NCI-H1105 treated with DMSO at 0.1 percent for 48 hours (cell line): ENCODE measurements at regions not wholly inside any gene's neighbourhood (a gene's known extent, or its start where the extent isn't known, plus 50 kb on each side); places are given as distances from the start of the nearest gene placed in this dataset.
"Not testable (repeated sequence)": the region's sequence is repeated elsewhere in the genome, so short reads cannot be mapped to it uniquely, and the experiment has no call there.

ENCODE experiments used
- DNase-seq: peaks from one replicate; lab custom pipeline; 2025; lab: John Stamatoyannopoulos, UW

DNA sequence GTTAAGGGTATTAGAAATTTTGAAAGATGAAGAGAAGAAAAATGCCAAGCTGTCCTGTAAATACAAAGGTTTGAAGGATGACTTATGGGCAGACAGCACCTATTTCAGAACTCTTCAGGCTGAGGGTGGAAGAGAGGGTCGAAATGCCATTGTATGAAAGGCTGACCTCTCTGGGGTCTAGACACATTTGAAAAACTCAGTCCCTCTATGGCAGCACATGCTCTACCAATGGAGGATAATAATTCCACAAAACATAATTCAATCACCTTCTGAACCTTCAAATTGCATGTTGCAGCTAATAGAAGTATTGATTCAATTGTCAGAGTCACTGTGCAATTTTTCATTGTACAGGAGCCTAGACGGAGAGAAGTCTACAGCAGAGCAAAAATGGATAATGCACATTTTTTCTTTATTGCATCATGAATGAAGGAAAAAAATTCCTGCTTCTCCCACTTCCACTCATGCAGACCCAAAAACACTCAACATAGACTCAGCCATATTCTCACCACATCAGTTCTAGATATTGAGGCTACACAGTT lies 569.1 kb downstream of the TBL1XR1 start:
- no peak for DNase-seq

DNA sequence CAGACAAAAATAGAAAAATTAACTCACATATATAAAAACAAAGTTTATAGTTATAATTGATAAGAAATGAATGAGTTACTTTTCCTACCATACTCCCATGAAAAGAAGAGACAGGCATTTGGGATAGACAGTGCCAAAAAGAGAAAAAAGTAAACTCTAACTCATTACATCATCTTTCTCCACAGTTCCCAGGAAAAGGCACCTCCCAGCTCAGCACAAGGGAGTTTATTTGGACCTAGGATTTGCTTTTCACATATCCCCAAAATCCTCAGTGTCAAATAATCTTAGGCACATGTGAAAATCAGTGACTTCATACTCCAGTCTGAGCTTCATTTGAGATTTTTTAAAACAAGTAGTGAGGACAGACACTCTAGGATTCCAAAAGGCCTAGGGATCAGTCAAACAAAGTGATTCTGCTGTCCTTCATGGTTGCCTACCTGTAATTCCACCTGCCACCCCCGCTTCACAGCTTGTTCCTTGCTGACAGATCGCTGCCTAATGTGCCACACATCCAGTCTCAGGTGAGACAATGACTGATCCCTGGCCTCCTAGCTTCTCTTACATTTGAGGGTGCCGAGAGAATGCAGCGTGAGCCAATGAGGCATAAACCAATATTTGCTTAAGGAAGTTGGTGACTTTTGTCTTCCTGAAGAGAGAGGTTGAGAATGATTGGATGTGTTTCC lies 573.7 kb downstream of the TBL1XR1 start:
- DNase-seq: no peak

DNA sequence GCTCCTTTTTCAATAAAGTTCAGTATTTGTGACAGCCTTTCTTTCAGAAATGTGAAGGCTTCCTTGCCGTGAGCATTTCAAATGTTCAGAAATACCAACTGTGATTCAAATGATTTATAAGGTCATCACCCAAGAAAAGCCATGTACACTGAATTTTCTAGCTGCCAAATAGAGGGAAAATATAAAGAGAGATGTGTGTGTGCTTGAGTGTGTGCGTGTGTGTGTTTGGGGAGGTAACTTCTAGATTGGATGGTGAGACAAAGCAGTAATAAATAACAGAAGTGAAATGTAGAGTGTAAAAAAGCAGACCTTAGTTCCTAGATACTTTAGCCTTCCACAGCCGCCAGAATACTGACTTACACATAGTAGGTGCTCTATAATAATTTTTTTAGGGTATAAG lies 577.4 kb downstream of the TBL1XR1 start:
- DNase-seq: no peak

DNA sequence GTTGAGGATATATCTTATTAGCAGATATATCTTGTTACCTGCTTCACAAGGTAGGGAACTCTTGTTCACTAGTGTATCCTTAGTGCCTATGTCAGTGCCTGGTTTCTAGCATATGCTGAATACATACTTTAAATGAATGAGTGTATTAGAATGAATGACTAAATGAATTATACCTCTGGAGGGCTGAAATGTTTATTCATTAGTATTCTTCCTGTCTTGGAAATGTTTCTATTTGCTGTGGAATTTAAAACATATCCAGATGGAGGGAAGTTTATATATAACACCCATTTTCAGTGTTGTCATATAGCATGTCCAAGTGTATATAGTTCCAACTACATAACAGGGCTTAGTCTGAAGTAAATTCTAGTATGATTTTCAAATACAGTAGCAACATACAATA lies 581.5 kb downstream of the TBL1XR1 start:
- DNase-seq: no peak

DNA sequence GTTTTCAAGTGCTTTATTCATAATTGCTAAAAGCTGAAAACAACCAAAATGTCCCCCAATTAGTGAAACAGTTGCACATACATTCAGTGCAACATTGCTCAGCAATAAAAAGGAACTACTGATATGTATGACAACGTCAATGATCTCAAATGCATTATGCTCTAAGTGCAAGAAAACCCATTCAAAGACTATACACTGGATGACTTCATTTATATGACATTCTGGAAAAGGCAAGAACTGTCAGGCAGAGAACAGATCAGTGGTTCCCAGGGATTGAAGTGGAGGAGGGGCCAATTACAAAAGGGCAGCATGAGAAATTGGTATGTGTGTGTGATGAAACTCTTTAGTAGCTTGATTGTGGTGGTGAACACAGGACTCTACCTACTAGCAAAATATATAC lies 585.6 kb downstream of the TBL1XR1 start:
- no peak for DNase-seq

DNA sequence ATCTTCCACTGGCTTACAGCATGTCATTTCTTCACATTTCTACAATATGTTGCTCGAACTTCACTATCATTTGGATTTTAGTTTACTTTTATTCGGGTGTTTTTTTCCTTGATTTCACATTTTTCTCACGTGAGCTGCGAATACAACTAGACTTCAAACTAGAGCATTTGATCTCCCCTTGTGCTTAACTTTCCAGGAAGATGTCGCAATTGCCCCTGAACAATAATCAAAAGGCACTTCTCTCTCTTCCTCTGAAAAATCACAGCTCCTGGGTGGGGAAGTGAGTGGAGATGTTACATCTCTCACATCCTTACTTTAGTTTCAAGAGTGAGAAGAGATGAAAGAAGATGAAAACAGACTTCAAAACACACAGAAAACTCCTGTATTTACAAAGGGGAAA lies 587.9 kb downstream of the TBL1XR1 start:
- DNase-seq: no peak

DNA sequence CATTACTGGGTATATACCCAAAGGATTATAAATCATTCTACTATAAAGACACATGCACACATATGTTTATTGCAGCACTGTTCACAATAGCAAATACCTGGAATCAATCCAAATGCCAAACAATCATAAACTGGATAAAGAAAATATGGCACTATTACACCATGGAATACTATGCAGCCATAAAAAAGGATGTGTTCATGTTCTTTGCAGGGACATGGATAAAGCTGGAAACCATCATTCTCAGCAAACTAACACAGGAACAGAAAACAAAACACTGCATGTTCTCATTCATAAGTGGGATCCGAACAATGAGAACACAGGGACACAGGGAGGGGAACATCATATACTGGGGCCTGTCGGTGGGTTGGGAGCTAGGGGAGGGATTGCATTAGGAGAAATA lies 591.7 kb downstream of the TBL1XR1 start:
- not testable (repeated sequence) for DNase-seq

DNA sequence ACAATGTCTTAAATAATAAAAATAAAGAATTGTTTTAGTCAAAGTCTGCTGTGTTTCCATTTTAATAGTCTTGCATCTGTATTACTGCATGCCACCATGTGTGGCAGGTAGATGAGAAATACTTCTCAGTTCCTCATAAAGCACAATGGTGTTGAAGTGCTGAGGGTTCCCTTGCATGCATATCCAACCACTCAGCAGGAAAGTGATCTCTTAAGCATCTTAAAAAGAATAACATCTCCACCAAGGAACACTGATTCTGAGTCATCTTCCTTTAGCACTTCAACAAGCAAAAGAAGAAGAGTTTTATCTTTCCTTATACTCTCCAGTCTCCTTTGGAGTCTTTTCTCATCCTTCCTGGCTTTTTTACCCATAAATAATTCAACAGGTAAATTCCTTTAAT lies 602.0 kb downstream of the TBL1XR1 start:
- DNase-seq: no peak

DNA sequence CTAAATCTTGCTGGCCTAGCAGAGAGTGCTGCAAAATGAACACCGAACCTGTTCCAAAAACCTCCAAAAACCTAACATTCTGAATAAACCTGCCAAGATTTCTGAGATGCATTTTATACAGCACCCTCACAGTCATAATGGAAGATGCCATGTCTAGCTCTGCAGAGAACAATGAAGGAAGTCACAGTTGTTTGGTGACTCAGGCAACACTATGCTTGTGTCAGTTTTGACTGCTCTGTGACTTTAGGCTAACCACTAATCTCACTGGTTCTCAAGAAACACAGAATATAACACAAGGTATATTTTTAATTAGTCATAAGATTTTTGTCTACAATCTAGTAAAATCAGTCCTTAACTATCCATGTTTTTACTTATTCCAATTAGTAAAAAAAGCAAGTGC lies 606.6 kb downstream of the TBL1XR1 start:
- DNase-seq: no peak

DNA sequence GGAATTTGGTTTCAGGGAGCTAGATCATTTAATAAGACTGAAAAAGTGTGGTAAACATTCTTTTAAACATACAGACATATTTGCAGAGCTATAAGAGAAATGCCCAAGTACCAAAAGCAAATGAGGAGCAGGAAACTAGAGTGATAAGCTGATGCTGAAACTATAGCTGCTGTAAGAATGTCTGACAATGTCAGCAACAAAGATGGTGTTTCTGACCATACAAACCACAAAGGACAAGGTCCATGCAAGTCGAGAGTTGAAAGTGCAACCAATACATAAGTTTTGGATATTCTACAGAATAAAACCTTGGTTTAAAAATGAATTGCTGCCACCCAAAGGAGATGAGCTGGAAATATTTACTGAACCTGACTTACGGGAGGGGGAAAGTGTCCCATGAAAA lies 610.2 kb downstream of the TBL1XR1 start:
- DNase-seq: no peak

DNA sequence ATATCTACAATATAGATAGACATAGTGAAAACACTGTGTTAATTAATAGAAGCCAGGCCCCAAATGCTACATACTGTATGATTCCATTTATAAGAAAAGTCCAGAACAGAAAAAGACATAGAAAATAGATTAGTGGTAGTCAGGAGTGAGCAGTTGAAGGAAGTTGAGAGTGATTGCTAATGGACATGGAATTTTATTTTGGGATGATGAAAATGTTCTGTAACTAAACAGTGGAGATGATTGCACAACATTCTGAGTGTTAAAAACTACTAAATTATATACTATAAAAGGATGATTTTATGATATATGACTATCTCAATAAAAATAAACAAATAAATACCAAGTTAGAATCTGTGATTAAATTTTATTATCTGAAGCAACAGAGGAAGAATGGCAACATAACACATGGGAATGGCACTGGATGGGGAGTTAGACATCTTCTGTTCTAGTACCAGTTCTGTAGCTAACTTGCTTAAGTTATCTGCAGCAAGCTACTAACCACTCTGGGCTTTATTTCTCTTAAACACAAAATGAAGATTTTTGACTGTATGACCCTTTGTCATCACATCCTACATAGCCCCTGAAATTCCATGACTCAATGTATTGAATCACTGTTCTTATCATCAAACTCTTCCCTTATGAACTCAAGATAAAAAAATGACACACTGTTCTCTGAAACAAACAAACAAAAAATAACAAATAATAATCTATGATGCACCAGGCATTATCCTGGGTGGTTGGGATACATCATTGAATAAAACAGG lies 612.7 kb downstream of the TBL1XR1 start:
- no peak for DNase-seq

DNA sequence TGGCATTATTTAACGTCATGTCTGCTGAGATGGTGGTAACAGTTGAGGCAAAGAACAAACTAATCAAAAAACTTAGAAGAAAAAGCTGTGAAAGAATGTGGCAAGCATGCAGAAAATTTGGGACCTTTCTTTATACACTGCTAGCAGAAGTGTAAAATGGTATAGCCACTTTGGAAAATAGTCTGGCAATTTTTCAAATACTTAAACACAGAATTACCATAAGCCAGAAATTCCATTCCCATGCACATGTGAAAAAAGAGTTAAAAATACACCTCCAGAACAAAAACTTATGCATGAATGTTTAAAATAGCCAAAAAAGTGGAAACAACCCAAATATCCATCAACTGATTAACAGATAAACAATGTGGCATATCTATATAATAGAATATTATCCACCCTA lies 613.3 kb downstream of the TBL1XR1 start:
- DNase-seq: no peak

DNA sequence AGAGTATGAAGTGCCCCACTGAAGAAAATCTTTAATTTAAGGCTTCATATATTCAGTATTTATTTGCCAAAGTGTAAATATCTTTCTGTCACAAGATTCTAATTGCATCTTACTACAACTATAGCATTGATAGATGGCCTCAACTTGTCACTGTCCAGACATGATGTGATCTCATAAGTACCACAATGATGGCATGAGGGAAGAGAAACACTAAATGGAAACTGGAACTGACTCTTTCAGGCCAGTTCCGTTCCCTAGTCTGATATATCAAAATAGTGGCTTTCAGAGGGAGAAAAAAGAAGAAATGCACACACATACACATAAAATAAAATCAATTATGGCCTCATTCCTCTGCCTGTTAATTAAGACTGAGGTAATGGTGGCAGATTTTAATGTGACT lies 615.7 kb downstream of the TBL1XR1 start:
- no peak for DNase-seq

DNA sequence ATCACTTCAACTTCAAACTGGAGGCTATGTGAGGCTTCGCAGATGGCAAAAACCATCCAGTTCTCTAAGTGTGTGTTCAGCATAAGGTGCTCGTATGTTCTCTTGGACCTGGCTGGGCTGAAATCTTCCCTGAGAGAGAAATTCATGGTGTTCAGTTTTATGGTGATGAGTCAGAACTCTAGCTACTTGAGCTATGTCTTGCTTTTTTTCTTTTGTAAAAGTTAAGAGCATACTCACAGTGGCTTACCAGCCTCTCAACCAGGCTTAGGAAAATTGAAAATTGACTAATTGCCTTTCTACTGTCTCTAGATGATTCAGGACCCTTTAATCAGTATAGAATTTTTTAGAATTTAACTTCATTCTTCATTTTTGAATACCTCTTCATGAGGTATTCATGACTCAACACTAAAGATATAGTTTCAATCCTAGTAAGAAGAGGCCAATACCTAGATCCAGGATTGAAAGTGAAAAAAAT lies 617.5 kb downstream of the TBL1XR1 start:
- DNase-seq: no peak

DNA sequence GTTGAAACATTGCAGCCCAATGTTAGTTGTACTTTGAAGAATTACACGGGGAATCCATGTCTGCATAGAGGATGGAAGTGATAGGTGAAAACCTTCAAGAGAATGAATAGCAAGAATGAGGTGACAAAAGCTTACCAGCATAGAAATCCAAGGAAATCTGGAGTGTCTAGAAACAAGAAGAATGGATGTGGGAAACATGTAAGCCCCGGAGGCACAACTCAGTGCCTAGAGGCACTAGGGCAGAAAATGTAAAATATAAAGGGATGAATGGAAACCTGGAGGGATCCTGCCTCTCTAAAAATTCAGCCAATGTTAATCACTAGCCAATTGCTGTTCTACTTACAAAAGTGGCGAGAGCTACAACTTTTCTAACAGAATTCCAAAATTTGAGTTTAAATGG lies 619.0 kb downstream of the TBL1XR1 start:
- DNase-seq: no peak

DNA sequence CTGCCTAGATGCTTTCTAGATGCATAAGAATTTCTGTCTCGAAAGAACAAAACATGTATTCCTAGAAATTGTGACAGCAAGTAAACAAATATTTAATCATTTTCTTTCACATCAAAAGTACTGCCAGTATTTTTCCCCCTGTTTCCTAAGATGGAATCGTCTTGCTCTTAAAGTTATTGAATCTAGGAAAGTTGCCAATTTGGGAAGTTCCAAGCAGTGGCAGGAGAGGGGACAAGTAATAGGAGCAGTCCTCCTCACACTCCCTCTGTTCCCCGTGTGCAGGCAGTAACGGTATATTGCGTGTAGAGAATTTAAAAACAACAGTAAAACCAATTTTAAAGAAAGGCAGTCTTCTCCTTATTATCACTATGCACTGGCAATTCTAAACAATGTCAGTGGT lies 619.8 kb downstream of the TBL1XR1 start:
- no peak for DNase-seq

DNA sequence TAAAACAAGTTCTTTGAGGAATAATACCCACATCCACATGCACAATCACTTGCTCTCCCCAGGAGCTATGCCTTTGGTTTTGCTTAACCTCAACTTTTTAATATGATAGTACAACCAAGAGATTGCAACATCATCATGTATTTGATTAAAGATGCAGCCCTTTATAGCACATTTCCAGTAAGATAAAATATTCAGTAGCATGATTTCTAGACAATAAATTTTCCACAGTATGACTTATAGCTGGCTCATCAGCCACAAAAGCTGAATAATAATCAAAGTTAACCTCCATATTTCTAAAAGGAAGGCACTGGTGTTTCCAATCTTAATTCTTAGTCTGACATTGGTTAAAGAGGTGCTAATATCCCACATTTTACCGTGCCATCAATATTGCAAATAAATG lies 622.5 kb downstream of the TBL1XR1 start:
- DNase-seq: no peak

DNA sequence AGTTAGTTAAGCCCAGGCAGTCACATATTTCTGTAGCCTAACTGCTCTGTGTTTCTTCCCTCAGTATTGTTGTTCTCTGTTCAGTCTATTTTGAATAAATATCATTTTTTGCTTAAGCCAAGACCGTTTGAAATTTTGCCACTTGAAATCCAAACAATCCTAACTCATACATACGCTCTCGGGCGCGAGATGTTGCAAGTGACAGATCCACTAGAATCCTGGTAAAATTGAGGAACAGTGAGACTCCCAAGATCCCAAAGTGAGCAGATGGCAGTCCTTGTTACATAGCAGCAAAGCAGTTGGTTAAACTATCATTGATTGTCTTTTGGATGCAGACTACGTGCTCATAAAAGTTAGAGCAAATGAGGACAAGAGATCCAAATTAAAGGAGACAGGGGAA lies 625.4 kb downstream of the TBL1XR1 start:
- no peak for DNase-seq

DNA sequence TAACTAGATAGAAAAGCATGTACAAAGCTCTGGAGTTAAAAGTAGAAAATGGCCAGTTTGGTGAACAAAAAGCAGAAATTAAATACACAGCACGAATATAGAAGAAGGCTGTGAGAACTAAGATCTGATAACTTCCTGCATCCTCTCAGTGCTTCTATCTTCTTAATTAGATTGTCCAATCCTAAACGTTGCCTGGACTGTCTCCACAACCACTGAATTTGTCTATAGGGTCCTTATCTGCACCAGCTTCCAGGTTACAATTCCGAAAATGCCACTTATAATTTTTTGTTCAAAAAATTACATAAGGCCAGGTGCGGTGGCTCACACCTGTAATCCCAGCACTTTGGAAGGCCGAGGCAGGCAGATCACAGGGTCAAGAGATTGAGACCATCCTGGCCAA lies 626.3 kb downstream of the TBL1XR1 start:
- DNase-seq: no peak

DNA sequence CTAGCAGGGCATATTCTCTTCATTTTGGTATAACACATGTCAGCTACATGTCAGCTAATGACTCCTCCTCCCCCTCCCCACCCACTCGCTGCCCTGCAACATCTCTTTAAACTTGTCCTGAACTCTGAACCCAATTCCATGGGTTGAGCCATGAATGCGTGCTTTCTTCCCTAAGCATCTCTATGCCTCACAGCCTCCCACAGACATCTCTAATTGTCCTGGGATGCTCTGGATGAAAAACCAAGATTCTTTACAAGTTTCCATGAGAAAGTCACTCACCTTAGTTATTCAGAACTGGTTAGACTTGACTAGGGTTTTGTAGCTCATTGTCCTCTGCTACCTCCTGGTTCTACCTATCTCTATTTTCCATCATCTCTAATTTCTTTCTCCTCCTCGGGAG lies 629.1 kb downstream of the TBL1XR1 start:
- DNase-seq: no peak

DNA sequence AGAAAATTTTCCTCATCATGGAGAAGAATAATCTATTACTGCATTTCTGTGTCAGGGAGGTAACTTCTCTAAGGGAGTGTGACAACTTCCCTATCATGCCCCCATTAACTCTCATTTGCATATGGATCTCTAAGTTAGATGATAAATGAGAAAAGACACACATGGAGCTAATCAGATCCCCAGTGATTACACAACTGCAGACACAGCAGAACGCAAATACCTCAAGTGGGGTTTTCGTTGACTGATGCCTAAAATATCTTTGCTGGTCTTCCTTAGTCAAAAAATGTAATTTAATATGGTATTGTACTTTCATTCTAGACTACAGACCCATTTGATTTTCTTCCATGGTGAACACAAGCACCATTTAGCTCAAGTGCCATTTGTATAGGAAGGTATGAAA lies 630.5 kb downstream of the TBL1XR1 start:
- no peak for DNase-seq

DNA sequence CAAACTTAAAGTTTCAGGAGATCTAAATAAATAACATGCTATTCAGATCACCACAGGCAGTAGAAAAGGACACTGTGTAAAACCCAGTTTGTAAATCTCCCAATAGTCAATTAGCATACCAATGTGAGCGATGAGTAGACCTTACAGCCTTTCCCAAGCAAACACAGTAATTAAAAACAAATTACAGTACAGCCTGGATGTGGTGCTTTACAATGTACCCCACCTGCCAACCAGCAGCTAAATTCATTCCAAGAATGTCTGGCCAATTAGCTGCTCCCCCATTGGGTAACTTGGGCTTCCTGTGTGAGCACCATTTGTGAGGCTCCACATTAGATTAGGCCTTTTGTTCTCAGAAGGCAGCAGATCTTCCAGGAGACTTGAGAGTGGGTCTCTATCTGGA lies 635.0 kb downstream of the TBL1XR1 start:
- DNase-seq: peak; percentile 36

DNA sequence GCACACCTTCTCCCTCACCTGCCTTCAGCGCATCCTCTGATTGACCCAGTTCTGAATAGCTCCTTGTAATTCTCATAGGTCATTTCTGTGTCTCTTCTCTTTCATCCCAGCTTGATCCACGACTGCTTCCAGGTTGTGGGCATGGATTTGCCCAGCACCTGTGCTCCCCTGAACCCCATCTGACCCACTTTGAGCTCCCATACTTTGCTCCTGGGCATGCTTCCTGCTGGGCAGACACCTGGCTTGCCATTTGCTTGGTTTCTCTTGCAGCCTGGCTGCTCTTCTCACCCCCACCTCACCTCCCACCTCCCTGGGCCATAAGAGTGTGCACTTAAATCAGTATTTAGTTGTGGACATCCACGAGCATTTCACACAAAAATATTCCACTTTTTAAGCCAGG lies 635.5 kb downstream of the TBL1XR1 start:
- DNase-seq: no peak
